ENCODE measurements at regions not wholly inside any gene's neighbourhood (a gene's known extent, or its start where the extent isn't known, plus 50 kb on each side); places are given as distances from the start of the nearest gene placed in this dataset.
"Not testable (repeated sequence)": the region's sequence is repeated elsewhere in the genome, so short reads cannot be mapped to it uniquely, and the experiment has no call there.

DNA sequence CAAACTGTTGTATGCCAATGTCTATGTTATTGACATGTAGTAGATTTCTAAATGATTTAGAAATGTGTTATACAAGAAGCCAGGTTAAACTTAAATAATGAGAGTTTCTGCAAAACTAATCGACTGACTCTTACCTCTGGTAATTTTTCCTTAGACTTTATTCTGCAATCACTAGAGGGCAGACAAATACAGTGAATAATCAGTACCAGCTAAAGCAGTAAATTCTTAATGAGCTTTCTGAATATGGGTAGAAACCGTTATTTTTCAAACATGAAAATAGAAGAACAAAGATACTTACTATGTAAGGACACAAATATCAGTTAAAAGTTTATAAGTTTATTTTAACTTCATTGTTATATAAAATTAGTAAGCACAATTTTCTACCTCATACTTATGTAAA is 97.9 kb upstream of the RGS1 start:
- DNase-seq, result peak in 3 of 6 experiments; percentile 16 to 46 (median 32)

DNA sequence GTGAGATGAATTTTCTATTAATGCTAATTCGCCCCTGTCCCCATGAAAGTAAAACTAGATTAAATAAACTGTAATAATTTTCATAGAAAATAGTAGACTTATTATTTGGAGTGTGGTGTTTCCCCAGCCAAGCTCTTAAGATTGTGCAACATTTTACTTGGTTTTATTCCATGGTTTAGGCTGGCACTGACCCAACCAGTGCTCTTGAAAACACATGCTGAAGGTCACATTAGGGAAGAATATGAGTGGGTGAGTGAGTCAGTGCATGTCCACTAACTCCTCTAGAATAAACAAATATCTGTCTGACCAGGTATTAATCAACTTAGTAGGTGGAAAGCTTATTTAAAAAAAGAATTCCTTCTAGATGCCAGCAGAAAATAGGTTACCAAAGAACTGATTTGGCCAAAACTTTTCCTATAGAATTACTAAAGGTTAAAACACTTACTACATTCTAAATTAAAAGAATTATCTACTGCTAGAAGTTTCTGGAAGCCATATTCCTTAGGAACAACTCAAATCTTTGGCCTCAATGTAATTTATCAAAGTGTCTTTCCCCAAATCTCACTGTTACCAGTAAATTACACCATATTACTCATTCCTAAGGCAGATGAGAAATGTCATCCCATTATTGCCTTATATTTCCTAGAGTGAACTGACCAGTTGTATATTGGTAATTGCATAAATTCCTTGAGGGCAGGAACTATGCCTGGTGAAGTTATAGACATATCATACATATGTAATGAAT is 89.7 kb upstream of the RGS1 start:
- DNase-seq, result no peak

GRCh38 chr1:192488058-192488457 is 87.5 kb upstream of the RGS1 start:
- no peak for DNase-seq

GRCh38 chr1:192489047-192489446 is 86.5 kb upstream of the RGS1 start:
- DNase-seq, result no peak

GRCh38 chr1:192489748-192490147 is 85.8 kb upstream of the RGS1 start:
- DNase-seq, result no peak

- no peak for DNase-seq
Observed at GRCh38 chr1:192491804-192492554, 83.6 kb upstream of the RGS1 start.

GRCh38 chr1:192493584-192493983 is 82.0 kb upstream of the RGS1 start:
- no peak for DNase-seq

- no peak for DNase-seq
Observed at GRCh38 chr1:192496369-192497056, 79.1 kb upstream of the RGS1 start.

DNA sequence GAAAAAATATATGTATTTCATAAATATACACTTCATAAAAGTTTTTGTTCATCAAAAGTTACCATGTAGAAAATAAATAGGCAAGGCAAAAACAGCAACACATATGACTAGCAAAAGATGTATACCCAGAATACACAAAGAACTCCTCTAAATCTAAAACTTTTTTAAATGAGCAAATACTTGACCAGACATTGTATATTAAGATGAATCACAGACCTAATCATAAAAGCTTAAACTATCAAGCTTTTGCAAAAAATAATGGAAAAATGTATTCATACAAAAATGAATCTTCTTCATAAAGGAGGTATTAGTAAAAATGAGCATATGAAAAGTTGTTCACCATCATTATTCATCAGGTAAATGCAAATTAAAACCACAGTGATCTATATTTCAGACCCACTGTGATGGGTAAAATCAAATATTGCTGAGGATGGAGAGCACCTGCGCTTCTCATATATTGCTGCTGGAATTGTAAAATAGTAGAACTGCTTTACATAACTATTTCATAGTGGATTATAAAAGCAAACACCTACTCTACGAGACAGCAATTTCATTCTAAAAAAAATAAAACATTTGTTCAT is 78.3 kb upstream of the RGS1 start:
- no peak for DNase-seq

DNA sequence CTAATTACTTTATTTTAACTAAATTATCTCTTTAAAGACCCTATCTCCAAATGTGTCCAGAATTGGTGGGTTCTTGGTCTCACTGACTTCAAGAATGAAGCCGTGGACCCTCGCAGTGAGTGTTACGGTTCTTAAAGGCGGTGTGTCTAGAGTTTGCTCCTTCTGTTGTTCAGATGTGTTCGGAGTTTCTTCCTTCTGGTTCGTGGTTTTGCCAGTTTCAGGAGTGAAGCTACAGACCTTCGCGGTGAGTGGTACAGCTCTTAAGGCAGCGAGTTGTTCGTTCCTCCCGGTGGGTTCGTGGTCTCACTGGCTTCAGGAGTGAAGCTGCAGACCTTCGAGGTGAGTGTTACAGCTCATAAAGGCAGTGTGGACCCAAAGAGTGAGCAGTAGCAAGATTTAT is 77.5 kb upstream of the RGS1 start:
- DNase-seq, result not testable (repeated sequence)

- not testable (repeated sequence) for DNase-seq
Observed at GRCh38 chr1:192499061-192499581, 76.5 kb upstream of the RGS1 start.

- not testable (repeated sequence) for DNase-seq
Observed at GRCh38 chr1:192500541-192500940, 75.0 kb upstream of the RGS1 start.

GRCh38 chr1:192506741-192507155 is 68.8 kb upstream of the RGS1 start:
- no peak for DNase-seq

GRCh38 chr1:192512426-192513162 is 63.0 kb upstream of the RGS1 start:
- DNase-seq, result no peak

DNA sequence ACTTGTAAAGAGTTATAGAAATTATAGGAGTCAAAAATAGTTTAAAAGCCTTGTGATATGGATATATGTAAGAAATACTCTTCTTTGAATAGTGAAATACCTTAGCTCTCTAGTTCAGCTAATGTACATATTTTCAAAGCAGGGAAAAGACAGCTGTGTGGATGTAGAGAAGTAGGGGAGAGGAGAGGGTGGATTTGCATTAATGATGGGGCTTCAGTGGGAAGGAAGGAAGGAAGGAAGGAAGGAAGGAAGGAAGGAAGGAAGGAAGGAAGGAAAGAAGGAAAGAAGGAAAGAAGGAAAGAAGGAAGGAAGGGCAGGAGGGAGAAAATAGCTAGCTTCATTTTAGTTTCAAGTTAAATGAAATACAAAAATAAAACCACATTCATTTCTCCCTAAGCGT is 62.4 kb upstream of the RGS1 start:
- DNase-seq, result no peak

DNA sequence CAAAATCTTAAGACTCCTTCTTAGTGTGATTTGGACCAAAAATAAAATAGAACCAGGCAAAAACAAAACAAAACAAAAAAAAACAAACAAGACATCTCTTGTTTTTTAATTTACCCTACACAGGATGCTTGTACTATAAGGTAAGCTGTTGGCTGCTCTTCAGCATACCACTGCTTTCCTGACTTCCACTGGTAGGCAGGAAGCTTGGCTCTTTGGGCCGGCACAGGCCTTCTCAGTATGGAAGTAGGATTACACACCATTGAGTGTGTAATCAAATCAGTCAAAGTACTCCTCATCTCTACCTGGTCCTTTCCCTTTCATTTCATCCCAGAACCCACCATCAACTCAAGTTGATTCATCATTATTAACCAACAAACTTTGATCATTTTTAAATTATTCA is 61.9 kb upstream of the RGS1 start:
- DNase-seq, result no peak

DNA sequence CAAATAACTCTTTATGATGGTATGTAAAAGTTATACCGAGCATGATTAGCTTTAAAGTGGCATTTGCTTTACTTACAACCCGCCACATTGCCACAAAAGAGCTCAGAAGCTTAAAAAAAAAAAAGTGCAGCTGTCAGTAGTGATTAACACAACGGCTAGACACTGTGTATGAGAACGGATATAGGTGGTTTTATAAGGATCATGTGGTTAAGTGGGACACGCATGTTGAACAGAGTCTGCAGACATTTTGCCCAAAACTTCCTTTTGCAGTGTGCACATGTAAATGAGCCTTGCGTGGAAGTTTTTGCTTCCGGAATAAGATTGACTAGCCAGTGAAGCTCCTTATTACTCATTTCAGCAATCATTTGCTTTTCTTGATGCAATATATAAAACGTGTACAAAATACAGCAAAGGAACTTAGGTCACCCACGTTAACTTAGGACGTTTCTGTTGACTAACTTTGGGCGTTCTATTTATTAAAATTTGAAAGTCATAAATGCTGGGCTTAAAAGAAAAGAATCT is 58.7 kb upstream of the RGS1 start:
- peak in 5 of 6 experiments; percentile 7 to 91 (median 80) for DNase-seq

DNA sequence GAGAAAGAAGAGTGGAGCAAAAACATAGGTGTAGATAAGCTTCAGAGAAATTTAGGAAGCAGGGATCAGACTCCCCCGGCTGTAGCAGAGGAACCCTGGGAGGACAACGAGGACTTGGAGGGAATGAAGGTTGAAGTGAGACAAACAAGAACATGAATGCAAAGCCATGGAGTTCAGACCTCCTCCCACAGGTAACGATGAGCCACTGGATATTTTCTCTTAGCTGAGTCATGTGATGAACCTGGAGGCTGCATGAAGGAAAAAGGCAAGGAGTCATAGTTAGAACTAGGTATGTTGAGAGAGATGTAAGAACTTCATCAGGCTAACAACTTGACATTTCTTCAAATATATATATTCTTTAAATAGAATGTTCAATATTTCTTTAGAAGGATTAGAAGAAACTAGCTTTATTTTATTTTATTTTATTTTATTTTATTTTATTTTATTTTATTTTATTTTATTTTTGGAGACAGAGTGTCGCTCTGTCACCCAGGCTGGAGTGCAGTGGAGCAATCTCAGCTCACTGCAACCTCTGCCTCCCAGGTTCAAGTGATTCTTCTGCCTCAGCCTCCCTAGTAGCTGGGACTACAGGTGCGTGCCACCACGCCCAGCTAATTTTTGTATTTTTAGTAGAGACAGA is 57.7 kb upstream of the RGS1 start:
- DNase-seq, result not testable (repeated sequence)

- no peak for DNase-seq
Observed at GRCh38 chr1:192518700-192519099, 56.9 kb upstream of the RGS1 start.

GRCh38 chr1:192521734-192522133 is 53.8 kb upstream of the RGS1 start:
- DNase-seq, result no peak

DNA sequence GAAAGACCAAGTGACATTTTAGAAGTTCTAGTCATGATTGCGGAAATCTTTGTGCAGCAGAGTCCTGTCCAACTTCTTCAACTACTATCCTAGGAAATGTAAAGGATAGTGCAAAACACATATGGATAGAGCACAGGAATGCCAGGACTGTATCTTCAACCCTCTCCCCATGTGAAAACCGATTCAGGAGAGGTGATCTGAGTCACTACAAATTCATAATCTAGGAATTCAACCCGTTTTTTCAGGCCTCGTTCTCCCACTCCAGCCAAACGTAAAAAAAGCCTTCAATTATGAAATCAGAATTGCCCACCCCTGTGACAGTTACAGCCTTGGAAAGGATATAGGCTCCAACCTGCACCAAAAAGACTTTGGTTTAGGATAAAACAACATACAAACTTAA is 52.9 kb upstream of the RGS1 start:
- DNase-seq, result no peak

DNA sequence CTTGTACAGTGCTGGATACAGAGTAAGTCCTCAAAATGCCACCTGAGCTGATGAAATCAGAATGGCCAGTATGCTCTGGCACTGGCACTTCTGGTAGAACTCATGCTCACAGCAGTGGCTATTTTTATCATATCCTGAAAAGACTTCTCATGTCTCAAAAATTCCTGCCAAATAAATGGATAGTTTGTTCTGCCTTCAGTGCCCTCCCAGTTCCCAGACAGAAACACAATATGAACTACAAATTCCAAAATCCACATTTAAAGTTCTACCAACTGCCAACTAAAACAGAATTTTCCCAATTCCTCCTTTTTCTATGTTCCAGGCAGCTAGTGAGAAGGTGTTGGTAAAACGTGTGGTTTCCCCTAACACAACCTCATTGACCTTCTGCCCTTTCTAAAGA is 51.4 kb upstream of the RGS1 start:
- no peak for DNase-seq
